ENCODE measurements at regions not wholly inside any gene's neighbourhood (a gene's known extent, or its start where the extent isn't known, plus 50 kb on each side); places are given as distances from the start of the nearest gene placed in this dataset.
"Not testable (repeated sequence)": the region's sequence is repeated elsewhere in the genome, so short reads cannot be mapped to it uniquely, and the experiment has no call there.

DNA sequence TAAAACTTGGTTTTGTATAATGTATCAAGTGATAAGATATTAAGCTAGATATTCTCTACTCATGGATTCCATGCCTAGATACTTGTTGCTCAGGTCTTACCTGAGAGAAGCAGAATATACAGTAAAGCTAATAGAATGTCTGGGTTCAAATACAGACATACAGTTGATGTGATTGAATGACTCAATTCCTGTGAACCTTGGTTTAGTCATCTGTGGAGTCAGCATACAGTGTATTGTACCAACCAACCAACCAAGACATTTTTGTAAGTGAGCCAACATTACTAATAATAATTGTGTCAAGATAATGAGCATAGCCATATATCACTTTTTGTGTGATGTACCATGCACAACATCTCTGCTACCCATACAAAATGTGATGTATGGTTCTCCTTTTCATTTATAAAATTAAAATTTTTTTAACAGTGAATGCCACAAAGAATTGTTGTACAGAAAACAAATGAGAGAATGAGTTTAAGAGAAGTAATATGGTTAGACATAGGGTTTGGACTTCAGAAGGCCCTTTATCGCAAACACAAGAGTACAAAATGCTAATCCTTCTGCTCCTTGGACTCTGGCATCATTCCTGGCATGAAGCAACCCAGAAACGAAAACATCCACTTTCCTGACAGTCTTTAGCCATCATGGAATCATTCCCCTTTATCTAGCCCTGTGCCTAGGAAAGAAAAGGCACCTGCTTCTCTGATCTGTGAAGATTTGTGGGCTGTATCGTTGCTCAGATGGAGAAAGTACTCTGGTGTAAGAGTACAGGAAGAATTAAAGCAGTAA is 977.2 kb upstream of the USP15 start:
- TF ChIP-seq, protein P1, sequence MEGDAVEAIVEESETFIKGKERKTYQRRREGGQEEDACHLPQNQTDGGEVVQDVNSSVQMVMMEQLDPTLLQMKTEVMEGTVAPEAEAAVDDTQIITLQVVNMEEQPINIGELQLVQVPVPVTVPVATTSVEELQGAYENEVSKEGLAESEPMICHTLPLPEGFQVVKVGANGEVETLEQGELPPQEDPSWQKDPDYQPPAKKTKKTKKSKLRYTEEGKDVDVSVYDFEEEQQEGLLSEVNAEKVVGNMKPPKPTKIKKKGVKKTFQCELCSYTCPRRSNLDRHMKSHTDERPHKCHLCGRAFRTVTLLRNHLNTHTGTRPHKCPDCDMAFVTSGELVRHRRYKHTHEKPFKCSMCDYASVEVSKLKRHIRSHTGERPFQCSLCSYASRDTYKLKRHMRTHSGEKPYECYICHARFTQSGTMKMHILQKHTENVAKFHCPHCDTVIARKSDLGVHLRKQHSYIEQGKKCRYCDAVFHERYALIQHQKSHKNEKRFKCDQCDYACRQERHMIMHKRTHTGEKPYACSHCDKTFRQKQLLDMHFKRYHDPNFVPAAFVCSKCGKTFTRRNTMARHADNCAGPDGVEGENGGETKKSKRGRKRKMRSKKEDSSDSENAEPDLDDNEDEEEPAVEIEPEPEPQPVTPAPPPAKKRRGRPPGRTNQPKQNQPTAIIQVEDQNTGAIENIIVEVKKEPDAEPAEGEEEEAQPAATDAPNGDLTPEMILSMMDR (IDR thresholded peaks at IDR 0.05; ENCODE audit: insufficient read depth, low read length, poor library complexity, severe bottlenecking) = no peak
- H3K4me3 ChIP-seq (ENCODE audit: low read depth, low read length) = no peak overlapping the region
- no peaks in the 10 kb centered on the region for H3K36me3 ChIP-seq (ENCODE audit: control insufficient read depth, insufficient read depth, low read length)
- DNase-seq (ENCODE audit: low read depth) = no peak
- H3K27me3 ChIP-seq (ENCODE audit: control insufficient read depth, insufficient read depth, low read length) = no peaks in the 10 kb centered on the region

DNA sequence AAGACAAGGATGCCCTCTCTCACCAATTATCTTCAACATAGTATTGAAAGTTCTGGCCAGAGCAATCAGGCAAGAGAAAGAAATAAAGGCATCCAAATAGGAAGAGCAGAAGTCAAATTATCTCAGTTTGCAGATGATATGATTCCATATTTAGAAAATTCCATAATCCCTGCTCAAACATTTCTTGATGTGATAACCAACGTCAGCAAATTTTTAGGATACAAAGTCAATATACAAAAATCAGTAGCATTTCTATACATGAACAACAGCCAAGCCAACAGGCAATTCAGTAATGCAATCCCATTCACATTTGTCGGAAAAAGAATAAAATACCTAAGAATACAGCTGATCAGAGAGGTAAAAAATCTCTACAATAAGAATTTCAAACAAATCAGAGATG is 969.7 kb upstream of the USP15 start:
- H3K36me3 ChIP-seq (ENCODE audit: control insufficient read depth, insufficient read depth, low read length) = no peaks in the 10 kb centered on the region
- H3K4me3 ChIP-seq (ENCODE audit: low read depth, low read length) = no peak overlapping the region
- TF ChIP-seq, protein P1 (IDR thresholded peaks at IDR 0.05; ENCODE audit: insufficient read depth, low read length, poor library complexity, severe bottlenecking) = no peak
- no peak for DNase-seq (ENCODE audit: low read depth)
- no peaks in the 10 kb centered on the region for H3K27me3 ChIP-seq (ENCODE audit: control insufficient read depth, insufficient read depth, low read length)

DNA sequence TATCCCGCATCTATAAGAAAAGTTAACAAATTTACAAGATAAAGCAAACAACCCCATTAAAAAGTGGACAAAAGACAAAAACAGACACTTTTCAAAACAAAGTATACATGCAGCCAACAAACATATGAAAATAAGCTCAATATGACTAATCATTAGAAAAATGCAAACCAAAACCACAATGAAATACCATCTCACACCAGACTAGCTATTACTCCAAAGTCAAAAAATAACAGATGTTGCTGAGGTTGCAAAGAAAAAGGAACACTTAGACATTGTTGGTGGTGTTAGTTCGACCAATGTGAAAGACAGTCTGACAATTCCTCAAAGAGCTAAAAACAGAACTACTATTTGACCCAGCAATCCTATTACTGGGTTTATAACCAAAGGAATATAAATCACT is 968.6 kb upstream of the USP15 start:
- DNase-seq (ENCODE audit: low read depth) = no peak
- TF ChIP-seq, protein P1 (IDR thresholded peaks at IDR 0.05; ENCODE audit: insufficient read depth, low read length, poor library complexity, severe bottlenecking) = no peak
- Histone ChIP-seq H3K36me3 (ENCODE audit: control insufficient read depth, insufficient read depth, low read length) (no peaks in the 10 kb centered on the region), H3K27me3 (ENCODE audit: control insufficient read depth, insufficient read depth, low read length) (no peaks in the 10 kb centered on the region), H3K4me3 (ENCODE audit: low read depth, low read length) (no peak overlapping the region)

DNA sequence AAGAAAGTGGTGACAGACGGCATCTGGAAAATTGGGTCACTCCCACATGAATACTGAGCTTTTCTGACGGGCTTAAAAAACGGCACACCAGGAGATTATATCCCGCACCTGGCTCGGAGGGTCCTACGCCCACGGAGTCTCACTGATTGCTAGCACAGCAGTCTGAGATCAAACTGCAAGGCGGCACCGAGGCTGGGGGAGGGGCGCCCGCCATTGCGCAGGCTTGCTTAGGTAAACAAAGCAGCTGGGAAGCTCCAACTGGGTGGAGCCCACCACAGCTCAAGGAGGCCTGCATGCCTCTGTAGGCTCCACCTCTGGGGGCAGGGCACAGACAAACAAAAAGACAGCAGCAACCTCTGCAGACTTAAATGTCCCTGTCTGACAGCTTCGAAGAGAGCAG is 966.2 kb upstream of the USP15 start:
- H3K36me3 ChIP-seq (ENCODE audit: control insufficient read depth, insufficient read depth, low read length); H3K27me3 ChIP-seq (ENCODE audit: control insufficient read depth, insufficient read depth, low read length); DNase-seq (ENCODE audit: low read depth); H3K4me3 ChIP-seq (ENCODE audit: low read depth, low read length): not testable (repeated sequence)

DNA sequence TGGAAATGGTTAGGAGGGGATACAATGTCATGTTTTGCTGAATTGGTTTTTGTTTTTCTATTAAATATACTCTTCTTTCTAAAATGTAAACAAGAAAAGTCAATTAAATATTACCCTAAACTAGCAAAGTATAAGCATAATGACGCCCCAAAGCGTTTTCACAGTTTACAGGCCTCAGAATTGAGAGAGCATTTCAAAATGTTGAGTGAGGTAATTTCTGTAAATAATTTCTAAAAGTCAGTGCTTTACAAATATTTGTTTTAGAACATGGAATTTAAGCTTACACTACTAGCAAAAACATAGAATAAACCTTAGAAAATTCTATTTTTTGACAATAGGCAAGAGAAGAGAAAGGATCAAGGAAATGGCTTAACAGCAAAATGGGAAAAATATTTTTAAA is 958.4 kb upstream of the USP15 start:
- Histone ChIP-seq H3K4me3 (ENCODE audit: low read depth, low read length) (no peak overlapping the region), H3K36me3 (ENCODE audit: control insufficient read depth, insufficient read depth, low read length) (no peaks in the 10 kb centered on the region), H3K27me3 (ENCODE audit: control insufficient read depth, insufficient read depth, low read length) (no peaks in the 10 kb centered on the region)
- no peak for DNase-seq (ENCODE audit: low read depth)
- TF ChIP-seq, protein P1 (IDR thresholded peaks at IDR 0.05; ENCODE audit: insufficient read depth, low read length, poor library complexity, severe bottlenecking) = no peak

DNA sequence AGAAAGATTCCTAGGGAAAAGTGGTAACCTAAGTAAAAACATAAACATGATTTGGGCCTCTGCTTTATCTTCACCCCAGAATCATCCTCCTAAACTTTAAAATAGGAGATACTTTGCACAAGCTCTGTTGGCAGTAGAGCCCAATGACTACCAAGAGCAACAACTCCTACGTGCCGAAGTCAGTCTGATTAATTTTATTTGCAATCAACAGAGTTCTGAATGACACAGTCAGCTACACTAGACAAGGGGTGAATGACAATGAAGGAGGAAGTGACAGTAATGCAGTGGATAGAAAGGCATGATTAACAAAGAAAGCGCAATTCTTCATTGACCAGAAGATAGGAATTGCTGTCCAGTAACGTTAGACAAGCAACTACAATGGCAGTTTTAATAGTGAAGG is 957.9 kb upstream of the USP15 start:
- no peak for DNase-seq (ENCODE audit: low read depth)
- TF ChIP-seq, protein P1 (IDR thresholded peaks at IDR 0.05; ENCODE audit: insufficient read depth, low read length, poor library complexity, severe bottlenecking) = no peak
- H3K36me3 ChIP-seq (ENCODE audit: control insufficient read depth, insufficient read depth, low read length) = no peaks in the 10 kb centered on the region

More for the DNA sequence above, 957.9 kb upstream of the USP15 start:
- Histone ChIP-seq H3K4me3 (ENCODE audit: low read depth, low read length) (no peak overlapping the region), H3K27me3 (ENCODE audit: control insufficient read depth, insufficient read depth, low read length) (no peaks in the 10 kb centered on the region)

Measured in kidney epithelial cell (primary cell).